ENCODE measurements at regions not wholly inside any gene's neighbourhood (a gene's known extent, or its start where the extent isn't known, plus 50 kb on each side); places are given as distances from the start of the nearest gene placed in this dataset.

DNA sequence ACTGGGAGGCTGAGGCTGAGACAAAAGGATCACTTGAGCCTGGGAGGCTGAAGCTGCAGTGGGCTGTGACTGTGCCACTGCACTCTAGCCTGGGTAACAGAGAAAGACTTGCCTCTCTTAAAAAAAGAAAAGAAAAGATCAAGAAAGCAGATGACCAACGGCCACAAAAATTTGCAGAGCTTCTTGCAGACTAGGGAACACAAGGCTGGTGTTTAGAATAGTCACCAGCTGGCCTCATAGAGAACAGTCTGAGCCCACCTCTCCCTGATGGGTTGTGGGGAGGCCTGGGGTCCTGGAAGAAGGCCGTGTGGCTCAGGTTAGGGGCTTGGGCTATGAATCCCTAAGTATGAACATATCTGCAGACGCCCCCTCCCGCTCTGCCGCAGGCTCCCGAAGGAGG is 73.7 kb upstream of the MED9 start:
- H3K4me3 ChIP-seq (ENCODE audit: low read length), result no peak overlapping the region
- TF ChIP-seq, protein P1, sequence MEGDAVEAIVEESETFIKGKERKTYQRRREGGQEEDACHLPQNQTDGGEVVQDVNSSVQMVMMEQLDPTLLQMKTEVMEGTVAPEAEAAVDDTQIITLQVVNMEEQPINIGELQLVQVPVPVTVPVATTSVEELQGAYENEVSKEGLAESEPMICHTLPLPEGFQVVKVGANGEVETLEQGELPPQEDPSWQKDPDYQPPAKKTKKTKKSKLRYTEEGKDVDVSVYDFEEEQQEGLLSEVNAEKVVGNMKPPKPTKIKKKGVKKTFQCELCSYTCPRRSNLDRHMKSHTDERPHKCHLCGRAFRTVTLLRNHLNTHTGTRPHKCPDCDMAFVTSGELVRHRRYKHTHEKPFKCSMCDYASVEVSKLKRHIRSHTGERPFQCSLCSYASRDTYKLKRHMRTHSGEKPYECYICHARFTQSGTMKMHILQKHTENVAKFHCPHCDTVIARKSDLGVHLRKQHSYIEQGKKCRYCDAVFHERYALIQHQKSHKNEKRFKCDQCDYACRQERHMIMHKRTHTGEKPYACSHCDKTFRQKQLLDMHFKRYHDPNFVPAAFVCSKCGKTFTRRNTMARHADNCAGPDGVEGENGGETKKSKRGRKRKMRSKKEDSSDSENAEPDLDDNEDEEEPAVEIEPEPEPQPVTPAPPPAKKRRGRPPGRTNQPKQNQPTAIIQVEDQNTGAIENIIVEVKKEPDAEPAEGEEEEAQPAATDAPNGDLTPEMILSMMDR (conservative IDR thresholded peaks at IDR 0.05; ENCODE audit: low read depth, low read length), result no peak

DNA sequence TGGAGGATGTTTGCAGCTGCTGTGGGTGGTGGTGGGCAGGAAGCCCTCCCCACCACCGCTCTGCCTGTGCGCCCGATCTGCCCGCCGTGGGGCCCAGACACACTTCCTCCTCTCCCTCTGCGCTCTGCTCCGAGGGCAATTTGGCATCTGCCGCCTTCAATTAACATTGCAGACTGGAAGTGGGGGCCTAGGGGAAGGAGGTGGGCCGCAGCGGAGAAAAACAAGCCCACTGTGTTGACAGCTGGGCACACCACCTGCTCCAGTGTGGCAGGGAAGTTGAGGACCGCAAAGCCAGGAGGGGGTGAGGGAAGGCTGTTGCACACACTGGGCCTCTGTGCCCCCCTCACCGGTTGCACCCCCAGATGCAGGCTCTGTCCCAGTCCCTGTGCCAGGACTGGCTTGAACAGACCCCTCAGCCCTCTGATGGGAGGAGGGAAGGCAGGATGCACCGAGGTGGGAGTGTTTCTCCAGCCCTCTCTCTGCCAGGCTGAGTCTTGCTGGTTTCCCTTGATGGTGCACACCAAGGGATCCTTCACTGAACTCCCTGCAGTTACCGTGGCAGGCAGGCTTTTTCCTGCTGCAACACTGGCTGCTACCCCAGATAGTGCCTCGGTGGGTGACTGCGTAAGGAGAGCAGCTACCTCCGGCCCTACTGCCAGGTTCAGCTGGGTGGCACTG is 72.8 kb upstream of the MED9 start:
- TF ChIP-seq, protein P1 (conservative IDR thresholded peaks at IDR 0.05; ENCODE audit: low read depth, low read length), result no peak
- no peak for DNase-seq (ENCODE audit: low read depth)
- no peak overlapping the region for H3K4me3 ChIP-seq (ENCODE audit: low read length)

More for the DNA sequence above, 73.7 kb upstream of the MED9 start:
- no peak for DNase-seq (ENCODE audit: low read depth)

DNA sequence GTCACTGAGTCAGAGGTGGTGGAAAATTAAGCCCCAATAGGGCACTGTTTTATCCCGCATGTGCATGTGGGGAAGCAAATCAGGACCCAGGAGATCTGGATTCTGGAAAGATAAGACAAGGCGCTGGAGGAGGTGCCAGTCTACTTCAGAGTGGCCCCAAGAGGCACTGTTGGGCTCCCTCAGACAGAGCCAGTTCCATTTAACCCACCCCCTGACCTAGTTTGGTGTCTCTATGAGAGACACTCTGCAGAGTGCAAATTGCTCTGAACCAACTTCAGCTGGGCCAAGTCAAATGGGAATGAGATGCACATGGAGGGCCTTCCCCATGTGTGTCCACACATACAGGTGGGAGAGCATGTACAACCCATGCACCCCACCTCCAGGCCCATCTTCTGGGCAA is 71.1 kb upstream of the MED9 start:
- TF ChIP-seq, protein P1 (conservative IDR thresholded peaks at IDR 0.05; ENCODE audit: low read depth, low read length), result no peak
- no peak overlapping the region for H3K4me3 ChIP-seq (ENCODE audit: low read length)
- no peak for DNase-seq (ENCODE audit: low read depth)

DNA sequence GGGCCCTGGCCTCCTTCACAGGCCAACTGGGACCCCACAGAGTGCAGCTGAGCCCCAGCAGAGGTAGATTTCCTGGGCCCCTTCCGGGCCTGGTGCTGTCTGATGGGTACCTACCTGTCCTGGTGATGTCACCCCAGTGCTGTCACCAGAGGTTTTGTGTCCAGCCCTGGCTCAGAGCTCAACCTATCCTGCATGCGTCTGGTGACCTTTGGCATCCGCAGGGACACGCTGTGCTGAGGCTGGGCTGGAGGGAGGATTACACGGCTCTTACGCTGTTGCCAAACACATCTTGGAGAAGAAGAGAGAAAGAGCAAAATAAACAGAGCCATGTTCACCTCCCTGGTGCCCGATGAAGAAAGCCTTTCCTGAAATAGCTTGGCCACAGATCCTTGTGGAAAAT is 70.6 kb upstream of the MED9 start:
- DNase-seq (ENCODE audit: low read depth), result no peak
- TF ChIP-seq, protein P1 (conservative IDR thresholded peaks at IDR 0.05; ENCODE audit: low read depth, low read length), result no peak
- no peak overlapping the region for H3K4me3 ChIP-seq (ENCODE audit: low read length)

DNA sequence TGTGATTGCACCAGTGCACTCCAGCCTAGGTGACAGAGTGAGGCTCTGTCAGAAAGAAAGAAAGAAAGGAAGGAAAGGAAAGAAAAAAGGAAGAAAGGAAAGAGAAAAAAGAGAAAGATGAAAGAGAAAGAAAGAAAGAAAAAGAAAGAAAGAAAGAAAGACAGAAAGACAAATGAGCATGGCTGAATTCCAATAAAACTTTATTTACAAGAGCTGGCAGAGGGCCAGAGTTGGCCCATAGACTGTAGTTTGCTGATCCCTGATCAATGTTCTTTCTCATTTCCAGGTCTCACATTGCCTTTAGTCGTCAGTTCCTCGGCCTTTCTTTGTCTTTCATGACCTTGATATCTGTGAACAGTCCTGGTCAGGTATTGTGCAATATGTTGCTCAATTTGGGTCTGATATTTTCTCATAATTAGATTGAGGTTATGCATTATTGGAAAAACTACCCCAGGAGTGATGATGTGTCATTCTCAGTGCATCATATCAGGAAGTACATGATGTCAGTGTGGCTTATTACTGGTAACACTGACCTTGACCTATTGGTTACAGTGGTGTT is 68.5 kb upstream of the MED9 start:
- DNase-seq (ENCODE audit: low read depth), result no peak
- no peak overlapping the region for H3K4me3 ChIP-seq (ENCODE audit: low read length)
- TF ChIP-seq, protein P1 (conservative IDR thresholded peaks at IDR 0.05; ENCODE audit: low read depth, low read length), result no peak

DNA sequence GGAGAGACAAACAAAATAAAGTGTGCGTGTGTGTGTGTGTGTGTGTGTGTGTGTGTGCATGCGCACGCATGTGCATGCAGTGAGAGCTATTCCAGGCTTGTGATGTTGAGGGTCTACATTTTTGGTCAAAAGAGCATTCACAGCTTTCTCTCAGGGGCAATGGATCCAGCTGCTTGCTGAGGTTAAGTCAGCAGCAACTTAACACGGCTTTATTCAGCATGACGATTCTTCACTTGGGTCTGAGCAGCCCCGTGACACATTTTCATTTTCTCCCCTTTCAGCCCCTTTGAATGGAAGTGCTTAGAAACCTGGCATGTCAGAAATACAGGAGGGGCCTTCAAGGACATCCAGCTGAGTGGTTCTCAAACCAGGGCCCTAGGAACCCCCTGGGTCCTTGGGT is 66.4 kb upstream of the MED9 start:
- TF ChIP-seq, protein P1 (conservative IDR thresholded peaks at IDR 0.05; ENCODE audit: low read depth, low read length), result no peak
- DNase-seq (ENCODE audit: low read depth), result no peak
- H3K4me3 ChIP-seq (ENCODE audit: low read length), result no peak overlapping the region

DNA sequence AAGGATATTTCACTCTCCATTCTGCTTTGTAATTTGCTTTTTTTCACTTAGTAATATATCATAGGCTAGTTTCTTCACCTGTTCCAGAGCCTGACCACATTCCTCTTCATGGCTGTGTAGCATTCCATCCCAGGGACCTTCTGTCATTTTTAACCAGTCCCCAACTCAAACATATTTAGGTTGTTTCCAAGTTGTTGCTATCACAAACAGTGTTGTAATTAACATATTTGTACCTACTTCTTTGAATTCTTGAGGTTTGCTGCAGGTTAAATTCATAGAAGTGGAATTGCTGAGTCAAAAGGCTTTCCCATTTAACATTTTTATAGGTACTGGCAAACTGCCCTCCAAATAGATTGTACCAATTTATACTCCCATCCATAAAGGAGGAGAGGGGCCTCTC is 65.1 kb upstream of the MED9 start:
- TF ChIP-seq, protein P1 (conservative IDR thresholded peaks at IDR 0.05; ENCODE audit: low read depth, low read length), result no peak
- no peak overlapping the region for H3K4me3 ChIP-seq (ENCODE audit: low read length)
- DNase-seq (ENCODE audit: low read depth), result no peak

All from retinal pigment epithelial cell (primary cell).